H1 (cell line): ENCODE measurements at regions not wholly inside any gene's neighbourhood (a gene's known extent, or its start where the extent isn't known, plus 50 kb on each side); places are given as distances from the start of the nearest gene placed in this dataset.
"Not testable (repeated sequence)": the region's sequence is repeated elsewhere in the genome, so short reads cannot be mapped to it uniquely, and the experiment has no call there.

ENCODE experiments used
- CTCF ChIA-PET: fragments of 300-600 bp; sonication (Branson Sonifier 250); formaldehyde crosslinking; loops from one replicate; lab custom pipeline; 2021; ENCODE audit not compliant: partially characterized antibody; lab: Charles Lee
- POLR2A ChIA-PET: fragments of 300-600 bp; sonication (Branson Sonifier 250); formaldehyde crosslinking; loops from one replicate; lab custom pipeline; 2021; ENCODE audit warnings: inconsistent platforms; ENCODE audit not compliant: partially characterized antibody; lab: Charles Lee
- DNase-seq, 2 experiments: peaks; one replicate each; pipeline versions ENCODE4 v3.0.0 to v3.0.0-alpha.2; 2010 to 2022; ENCODE audit warnings: low spot score in 2 of 2, low read depth in 1 of 2, mixed read lengths in 1 of 2
- FAIRE-seq: peaks from 2 replicates; lab custom pipeline; 2011; peaks lifted over from hg19 to GRCh38; lab: Jason Lieb, UNC
- H2AFZ ChIP-seq: 2 replicates; pipeline ENCODE4 v1.8.1; 2012; ENCODE audit warnings: low read length, inconsistent platforms
- H2AK5ac ChIP-seq: 2 replicates; pipeline ENCODE4 v1.6.1; 2013; ENCODE audit warnings: low read depth, low read length
- H2BK120ac ChIP-seq: replicated peaks from 2 replicates; pipeline ENCODE3; 2013; ENCODE audit warnings: low read depth, low read length, inconsistent platforms
- H2BK12ac ChIP-seq: 2 replicates; pipeline ENCODE4 v1.6.1; 2013; ENCODE audit warnings: low read depth, low read length
- H2BK15ac ChIP-seq: 2 replicates; pipeline ENCODE4 v1.6.1; 2013; ENCODE audit warnings: low read length
- H2BK20ac ChIP-seq: 2 replicates; pipeline ENCODE4 v1.6.1; 2013; ENCODE audit warnings: low read length
- H2BK5ac ChIP-seq: 2 replicates; pipeline ENCODE4 v1.6.1; 2013; ENCODE audit warnings: low read depth, low read length
- H3K14ac ChIP-seq: 2 replicates; pipeline ENCODE4 v1.6.1; 2013; ENCODE audit warnings: inconsistent platforms; ENCODE audit not compliant: insufficient read length
- H3K18ac ChIP-seq: 2 replicates; pipeline ENCODE4 v1.6.1; 2013; ENCODE audit warnings: low read length; ENCODE audit errors: extremely low read depth
- H3K23ac ChIP-seq: 2 replicates; pipeline ENCODE4 v1.6.1; 2013; ENCODE audit warnings: inconsistent platforms; ENCODE audit not compliant: insufficient read length
- H3K23me2 ChIP-seq: 2 replicates; pipeline ENCODE4 v1.6.1; 2013; ENCODE audit warnings: low read depth, low read length
- H3K27ac ChIP-seq: 2 replicates; pipeline ENCODE4 v1.6.1; 2011; ENCODE audit warnings: low read depth, low read length, inconsistent platforms
- H3K27me3 ChIP-seq, 4 experiments: replicated peaks in 1 of 4; 1 replicate in 1 of 4; 2 replicates in 3 of 4; pipeline versions ENCODE4 v1.6.1 to v1.8.1; 2011 to 2013; ENCODE audit warnings: low read length in 3 of 4, mild to moderate bottlenecking in 3 of 4, inconsistent platforms in 2 of 4, mixed read lengths in 2 of 4, moderate library complexity in 1 of 4; ENCODE audit not compliant: control insufficient read depth in 3 of 4, insufficient read depth in 3 of 4; ENCODE audit errors: extremely low read depth in 1 of 4
- H3K36me3 ChIP-seq, 4 experiments: 2 replicates each; pipeline versions ENCODE4 v1.6.1 to v1.8.1; 2011 to 2013; ENCODE audit warnings: mild to moderate bottlenecking in 4 of 4, low read length in 3 of 4, moderate library complexity in 2 of 4, control low read depth in 1 of 4, inconsistent platforms in 1 of 4; ENCODE audit not compliant: insufficient read depth in 4 of 4, control insufficient read depth in 2 of 4
- H3K4ac ChIP-seq: replicated peaks from 2 replicates; pipeline ENCODE3; 2013; ENCODE audit warnings: low read length, low read depth, mixed read lengths, inconsistent platforms; ENCODE audit not compliant: insufficient read length
- H3K4me1 ChIP-seq, 4 experiments: replicated peaks in 1 of 4; 1 replicate in 1 of 4; 2 replicates in 3 of 4; pipeline versions ENCODE4 v1.6.1 to v1.8.1; 2011 to 2013; ENCODE audit warnings: low read length in 3 of 4, inconsistent platforms in 2 of 4, mixed read lengths in 1 of 4; ENCODE audit not compliant: insufficient read depth in 4 of 4, control insufficient read depth in 3 of 4
- H3K4me2 ChIP-seq, 2 experiments: 2 replicates each; pipeline versions ENCODE4 v1.6.1 to v1.8.1; 2011 to 2013; ENCODE audit warnings: low read depth in 2 of 2, low read length in 2 of 2, control low read depth in 1 of 2, inconsistent platforms in 1 of 2, mild to moderate bottlenecking in 1 of 2; ENCODE audit not compliant: insufficient read depth in 1 of 2
- H3K4me3 ChIP-seq, 4 experiments: fragments of 200-600, 300-600 bp in 1 of 4; sonication (generic), shearing (Covaris generic), sonication (Bioruptor Twin) in 1 of 4; 2 replicates each; pipeline versions ENCODE4 v1.5.1 to v1.8.1; 2011 to 2016; ENCODE audit warnings: low read length in 4 of 4, low read depth in 3 of 4, control low read depth in 2 of 4, inconsistent platforms in 2 of 4, mild to moderate bottlenecking in 2 of 4, mixed read lengths in 1 of 4, moderate library complexity in 1 of 4; ENCODE audit not compliant: insufficient read depth in 2 of 4; ENCODE audit errors: extremely low read depth in 1 of 4
- H3K56ac ChIP-seq: replicated peaks from 2 replicates; pipeline ENCODE3; 2013; ENCODE audit warnings: low read depth, mild to moderate bottlenecking, mixed read lengths, low read length, inconsistent platforms; ENCODE audit not compliant: insufficient read length
- H3K79me1 ChIP-seq: 2 replicates; pipeline ENCODE4 v1.6.1; 2013; ENCODE audit warnings: low read depth, low read length, control low read depth
- H3K79me2 ChIP-seq, 2 experiments: 2 replicates each; pipeline versions ENCODE4 v1.6.1 to v1.8.1; 2012 to 2013; ENCODE audit warnings: low read length in 2 of 2, mild to moderate bottlenecking in 2 of 2, inconsistent platforms in 1 of 2; ENCODE audit not compliant: insufficient read depth in 2 of 2, control insufficient read depth in 1 of 2
- H3K9ac ChIP-seq, 4 experiments: replicated peaks in 1 of 4; 1 replicate in 1 of 4; 2 replicates in 3 of 4; pipeline versions ENCODE4 v1.6.1 to v1.8.1; 2011 to 2013; ENCODE audit warnings: low read depth in 3 of 4, low read length in 3 of 4, control low read depth in 2 of 4, mild to moderate bottlenecking in 2 of 4, moderate library complexity in 2 of 4, inconsistent platforms in 1 of 4; ENCODE audit errors: extremely low read depth in 1 of 4
- H3K9me3 ChIP-seq, 2 experiments: 2 replicates each; pipeline versions ENCODE4 v1.6.1 to v1.8.1; 2012 to 2013; ENCODE audit warnings: mild to moderate bottlenecking in 2 of 2, moderate library complexity in 2 of 2, control low read depth in 1 of 2, inconsistent platforms in 1 of 2, low read depth in 1 of 2, low read length in 1 of 2, mixed read lengths in 1 of 2; ENCODE audit not compliant: insufficient read depth in 2 of 2
- H4K20me1 ChIP-seq, 2 experiments: replicated peaks in 1 of 2; 2 replicates each; pipeline versions ENCODE3 to v1.8.1; 2011 to 2013; ENCODE audit warnings: inconsistent platforms in 2 of 2, low read length in 2 of 2, mild to moderate bottlenecking in 1 of 2; ENCODE audit not compliant: insufficient read depth in 2 of 2, control insufficient read depth in 1 of 2
- H4K5ac ChIP-seq: 2 replicates; pipeline ENCODE4 v1.6.1; 2013; ENCODE audit warnings: low read length, low read depth, mixed read lengths, inconsistent platforms; ENCODE audit not compliant: insufficient read length
- H4K8ac ChIP-seq: 2 replicates; pipeline ENCODE4 v1.8.0; 2013; ENCODE audit warnings: mild to moderate bottlenecking, moderate library complexity, low read length, inconsistent platforms; ENCODE audit not compliant: insufficient read depth; ENCODE audit errors: extremely low read depth
- H4K91ac ChIP-seq: replicated peaks from 2 replicates; pipeline ENCODE3; 2013; ENCODE audit warnings: low read length, mixed read lengths, inconsistent platforms; ENCODE audit not compliant: insufficient read length
- WGBS, 2 experiments: shearing (Covaris generic) in 1 of 2; methylation state at CpG; one replicate each; pipeline versions ENCODE4 v1.1.6 to v1.1.7; 2013 to 2015; ENCODE audit warnings: low lambda C conversion rate in 2 of 2, mixed read lengths in 2 of 2, inconsistent platforms in 1 of 2, low coverage in 1 of 2, missing lambda C conversion rate in 1 of 2; ENCODE audit not compliant: insufficient replicate concordance in 2 of 2, insufficient coverage in 1 of 2, insufficient read length in 1 of 2; ENCODE audit errors: extremely low coverage in 1 of 2, missing lambda C conversion rate in 1 of 2; 5-methylcytosine and 5-hydroxymethylcytosine counted together

DNA sequence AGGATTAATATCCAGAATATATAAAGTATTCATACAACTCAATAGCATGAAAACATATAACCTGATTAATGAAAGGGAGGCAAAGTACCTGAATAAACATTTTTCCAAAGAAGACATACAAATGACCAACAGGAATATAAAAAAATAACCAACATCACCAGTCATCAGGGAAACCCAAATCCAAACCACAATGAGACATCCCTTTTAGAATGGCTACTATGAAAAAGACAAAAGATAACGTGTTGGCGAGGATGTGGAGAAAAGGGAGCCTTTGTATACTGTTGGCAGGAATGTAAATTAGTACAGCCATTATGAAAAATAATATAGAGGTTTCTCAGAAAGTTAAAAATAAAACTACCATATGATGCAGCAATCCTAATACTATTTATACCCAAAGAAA is 2999.5 kb upstream of the TEKT4 start:
- H3K79me1 ChIP-seq, H4K20me1 ChIP-seq, H2AFZ ChIP-seq, H3K36me3 ChIP-seq, CTCF ChIA-PET, H3K4me3 ChIP-seq, H3K23ac ChIP-seq, H3K4me1 ChIP-seq, H2BK15ac ChIP-seq, H3K14ac ChIP-seq, H3K4me2 ChIP-seq, H2AK5ac ChIP-seq, H4K91ac ChIP-seq, FAIRE-seq, H3K4ac ChIP-seq, H2BK120ac ChIP-seq, H3K9ac ChIP-seq, POLR2A ChIA-PET, H3K27me3 ChIP-seq, H3K79me2 ChIP-seq, H3K56ac ChIP-seq, H2BK20ac ChIP-seq, H4K5ac ChIP-seq, H3K23me2 ChIP-seq, H2BK12ac ChIP-seq, H3K27ac ChIP-seq, H4K8ac ChIP-seq, H3K18ac ChIP-seq, DNase-seq, H2BK5ac ChIP-seq: not testable (repeated sequence)
- WGBS, 2 experiments = 63% methylated on average over 2 of the region's 2 CpGs; no CpG with 5 or more reads in 1 of the 2 experiments
- peaks cover 11 to 21% of the 10 kb centered on the region in 2 experiments for H3K9me3 ChIP-seq

GRCh38 chr2:91873416-91873815 is 2997.8 kb upstream of the TEKT4 start:
- H2AFZ ChIP-seq, H2AK5ac ChIP-seq, CTCF ChIA-PET, H2BK5ac ChIP-seq, H3K18ac ChIP-seq, H3K23ac ChIP-seq, H4K5ac ChIP-seq, H3K23me2 ChIP-seq, H2BK120ac ChIP-seq, H3K27me3 ChIP-seq, H4K20me1 ChIP-seq, H3K4me2 ChIP-seq, H4K8ac ChIP-seq, H3K4me1 ChIP-seq, FAIRE-seq, H3K9ac ChIP-seq, H2BK12ac ChIP-seq, H3K4me3 ChIP-seq, H3K36me3 ChIP-seq, H2BK15ac ChIP-seq, H2BK20ac ChIP-seq, H3K14ac ChIP-seq, DNase-seq, H3K79me1 ChIP-seq, POLR2A ChIA-PET, H3K79me2 ChIP-seq, H3K4ac ChIP-seq, H3K27ac ChIP-seq, H3K56ac ChIP-seq, H4K91ac ChIP-seq: not testable (repeated sequence)
- 44% methylated on average over 1 of the region's 1 CpG; no CpG with 5 or more reads in 1 of the 2 experiments for WGBS, 2 experiments
- H3K9me3 ChIP-seq = peaks cover 13 to 30% of the 10 kb centered on the region in 2 experiments
